G401.6 (cell line): ENCODE measurements at regions not wholly inside any gene's neighbourhood (a gene's known extent, or its start where the extent isn't known, plus 50 kb on each side); places are given as distances from the start of the nearest gene placed in this dataset.

Experiments used
- FAIRE-seq: peaks from 2 replicates; lab custom pipeline; 2012; peaks lifted over from hg19 to GRCh38; lab: Jason Lieb, UNC

DNA sequence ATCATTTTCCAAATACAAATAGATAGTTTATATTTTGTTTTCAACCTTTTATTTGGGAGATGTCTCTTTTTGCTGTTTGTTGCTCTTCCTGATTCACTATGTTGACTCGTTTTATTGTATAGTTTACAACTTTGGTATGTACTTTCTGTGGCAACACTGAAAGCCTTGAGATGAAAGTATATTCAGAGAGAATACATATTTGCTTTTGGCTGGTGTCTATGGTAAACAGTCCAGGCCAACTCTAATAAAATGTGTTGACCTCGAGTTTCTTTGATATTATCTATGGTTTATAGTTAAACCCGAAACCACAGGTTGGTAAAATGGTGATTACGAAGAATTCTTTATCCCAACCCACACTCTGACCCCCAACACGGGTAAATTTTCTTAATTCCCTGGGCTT lies 919.6 kb upstream of the MAP3K7 start:
- no peak for FAIRE-seq

DNA sequence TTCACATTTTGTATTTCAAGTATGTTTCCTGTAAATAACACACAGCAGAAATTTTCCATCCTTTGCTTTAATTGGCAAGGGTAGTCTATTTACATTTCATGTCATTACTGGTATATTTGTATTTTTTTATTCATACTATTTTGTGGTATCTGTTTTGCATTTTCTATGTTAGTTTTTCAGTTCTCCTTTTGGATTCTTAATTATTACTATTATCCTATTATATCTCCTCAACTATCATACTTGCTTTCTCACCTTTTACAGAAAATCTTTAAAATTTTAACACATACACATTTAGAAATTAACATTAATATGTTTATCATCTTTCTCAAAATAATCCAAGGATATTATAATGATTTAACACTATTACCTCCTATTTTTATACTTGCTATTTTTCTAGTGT lies 918.3 kb upstream of the MAP3K7 start:
- FAIRE-seq, result no peak

DNA sequence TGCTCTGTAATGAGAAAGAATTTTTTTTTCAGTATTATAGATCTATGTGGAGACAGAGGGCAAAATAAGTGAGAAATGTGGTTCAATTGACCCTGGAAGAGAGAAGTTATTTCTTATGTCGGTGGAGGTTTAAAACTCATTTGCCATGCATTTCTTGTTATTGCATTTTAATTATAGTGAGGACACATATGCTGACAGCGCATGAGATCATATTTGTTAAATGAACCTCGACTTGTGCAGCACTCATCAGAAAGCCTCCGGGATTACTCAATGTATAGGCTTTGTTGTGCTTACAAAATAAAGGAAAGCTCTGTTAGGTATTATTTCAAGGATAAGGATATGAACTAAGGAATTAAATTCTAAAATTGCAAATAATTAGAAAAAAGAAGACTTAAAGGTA lies 915.1 kb upstream of the MAP3K7 start:
- FAIRE-seq, result no peak

DNA sequence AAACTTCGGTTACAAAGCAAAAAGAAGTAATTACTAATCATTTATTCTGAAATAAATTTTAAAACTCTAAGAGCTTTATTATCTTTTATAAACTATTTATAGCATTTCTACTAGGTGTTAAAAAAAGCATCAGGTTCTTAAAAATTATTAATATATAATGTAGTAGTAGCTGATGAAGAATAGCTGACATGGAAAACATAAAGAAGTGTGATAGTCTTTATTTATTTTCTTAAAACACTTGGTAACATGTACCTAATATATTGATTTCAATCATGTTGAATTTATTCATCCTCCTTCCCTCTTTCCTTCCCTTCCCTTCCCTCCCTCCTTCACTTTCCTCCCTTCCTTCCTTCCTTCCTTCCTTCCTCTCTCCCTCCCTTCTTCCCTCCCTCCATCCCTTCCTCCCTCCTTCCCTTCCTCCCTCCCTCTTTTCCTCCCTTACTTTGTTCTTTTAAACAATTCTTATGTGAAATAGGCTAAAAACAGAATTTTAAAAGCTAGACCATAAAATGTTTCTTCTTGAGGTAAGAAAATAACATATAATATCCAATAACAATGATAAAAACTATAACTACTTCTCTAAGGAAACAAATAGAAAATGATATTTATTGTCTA lies 913.9 kb upstream of the MAP3K7 start:
- no peak for FAIRE-seq

DNA sequence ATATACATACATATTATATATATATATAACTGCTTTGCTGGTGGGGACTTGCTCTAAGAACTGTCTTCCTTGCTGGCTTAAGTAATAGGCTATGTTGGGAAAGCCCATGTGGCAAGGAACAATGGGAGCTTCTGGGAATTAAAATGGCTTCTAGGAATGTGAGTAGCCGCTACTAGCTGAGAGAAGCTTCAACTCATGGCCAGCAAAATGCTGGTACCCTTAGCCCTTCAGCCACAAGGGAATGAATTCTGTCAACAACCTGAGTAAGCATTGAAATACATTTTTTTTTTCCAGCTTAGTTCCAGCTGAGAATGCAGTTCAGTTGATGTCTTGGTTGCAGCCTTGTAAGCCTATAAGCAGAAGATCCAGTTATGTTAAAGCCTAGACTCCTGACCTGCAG lies 911.7 kb upstream of the MAP3K7 start:
- FAIRE-seq, result no peak

DNA sequence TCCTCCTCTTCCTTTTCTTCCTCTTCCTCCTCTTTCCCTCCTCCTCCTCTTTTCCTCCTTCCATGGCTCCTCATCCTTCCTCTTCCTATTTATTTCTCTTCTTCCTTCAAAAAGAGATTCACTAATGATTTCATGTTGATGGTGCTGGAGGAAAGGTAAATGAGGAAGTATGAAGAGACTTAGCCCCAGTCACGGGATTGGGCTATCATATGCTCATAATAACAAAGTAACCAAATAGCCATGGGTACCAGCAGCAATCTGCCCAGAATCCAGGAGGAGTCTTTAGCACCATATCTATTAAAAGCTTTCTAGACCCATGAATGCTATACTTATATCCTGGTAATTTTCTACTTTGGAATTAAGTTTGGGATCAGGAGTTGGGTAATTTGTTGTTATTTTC lies 910.9 kb upstream of the MAP3K7 start:
- FAIRE-seq, result no peak

DNA sequence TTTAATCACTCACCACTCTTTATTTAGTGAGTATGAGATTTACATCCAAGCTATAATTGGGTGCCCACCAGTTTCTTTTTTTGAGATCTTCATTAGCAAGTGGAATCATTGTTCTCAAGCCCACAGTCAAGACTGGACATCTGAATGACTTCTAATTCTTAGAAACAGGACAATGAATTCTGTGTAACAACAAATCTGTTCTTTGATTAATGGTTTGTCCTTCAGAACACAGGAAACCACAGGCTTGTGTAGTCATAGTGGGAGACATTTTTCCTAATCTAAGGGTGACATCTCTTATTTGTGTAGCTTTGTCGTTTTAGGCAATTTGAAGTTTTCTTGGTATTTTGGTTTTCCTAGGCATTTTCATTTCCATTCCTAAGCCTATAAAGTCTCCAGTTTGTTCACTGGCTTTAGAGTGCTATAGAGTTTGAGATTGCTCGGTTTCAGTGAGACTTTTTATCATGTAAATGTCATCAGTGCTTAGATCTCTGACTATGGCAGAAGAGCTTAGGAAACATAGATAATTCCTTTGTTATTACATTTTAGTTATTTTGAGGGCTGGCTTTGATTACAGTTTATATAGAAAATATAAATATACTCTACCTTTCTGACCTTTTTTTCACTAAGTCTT lies 903.9 kb upstream of the MAP3K7 start:
- FAIRE-seq, result no peak

DNA sequence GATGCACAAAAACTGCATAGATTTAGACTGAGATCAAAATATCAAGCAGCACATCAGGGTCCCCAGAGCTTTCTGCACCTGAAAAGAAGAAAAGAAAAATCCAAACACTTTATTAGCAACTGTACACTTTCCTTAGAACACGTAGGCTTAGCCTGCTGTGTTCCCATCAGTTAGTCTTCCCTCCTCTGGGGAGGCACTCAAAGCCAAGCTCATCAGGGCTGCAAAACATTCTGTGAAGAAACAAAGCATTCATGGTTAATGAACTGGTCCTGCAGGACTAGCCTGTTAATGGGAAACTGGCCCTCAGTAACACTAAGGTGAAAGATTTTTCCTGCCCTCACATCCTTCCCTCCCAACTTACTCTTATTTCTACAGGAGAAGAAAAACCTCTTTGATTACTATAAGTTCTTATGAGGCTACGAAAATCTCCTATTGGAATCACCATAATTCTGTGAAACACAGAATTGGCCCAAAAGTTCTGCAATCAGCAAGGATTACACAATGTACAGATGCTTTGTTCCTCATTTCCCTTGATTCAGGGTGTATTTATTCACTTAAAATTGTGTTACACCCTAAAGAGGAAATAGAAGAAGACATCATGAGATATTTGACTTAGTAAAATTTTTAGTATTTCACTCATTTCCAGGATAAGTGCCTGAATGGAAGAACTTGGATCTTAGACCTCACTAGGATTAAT lies 901.0 kb upstream of the MAP3K7 start:
- FAIRE-seq, result no peak

DNA sequence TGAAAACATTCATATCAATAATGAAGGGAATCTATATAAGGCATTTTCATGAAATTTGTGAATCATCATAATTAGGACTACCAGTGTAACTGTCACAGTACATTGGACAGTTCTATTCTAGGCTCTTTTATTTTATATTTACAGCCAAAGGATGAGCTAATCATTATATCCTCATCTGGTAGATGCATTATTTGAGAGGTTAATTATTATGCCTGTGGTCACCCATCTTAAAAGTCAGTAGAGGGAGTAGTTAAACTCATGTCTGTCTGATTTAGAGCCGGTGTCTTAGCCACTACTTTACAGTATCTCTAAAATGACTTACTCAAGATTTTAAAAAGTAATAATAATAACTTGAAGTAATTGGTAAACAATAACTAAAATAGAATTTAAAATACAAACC lies 899.3 kb upstream of the MAP3K7 start:
- no peak for FAIRE-seq

DNA sequence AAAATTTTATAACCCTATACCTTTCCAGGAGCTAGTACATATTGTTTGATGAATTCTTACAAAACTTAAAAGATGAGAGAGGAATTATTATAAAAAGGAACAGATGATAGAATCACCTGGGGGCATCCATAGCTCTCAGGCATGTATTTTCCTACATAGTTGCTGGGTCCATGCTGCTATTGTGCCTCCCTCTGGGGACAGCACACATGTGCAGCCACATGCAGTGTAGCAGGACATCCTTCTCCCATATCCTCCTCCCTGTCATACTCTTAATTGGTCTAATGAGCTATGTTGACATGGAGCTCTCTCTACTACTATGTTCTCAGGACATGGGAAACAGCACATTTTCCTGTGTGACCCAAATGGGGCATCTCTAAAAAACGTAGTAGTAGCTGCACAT lies 898.2 kb upstream of the MAP3K7 start:
- FAIRE-seq, result no peak

DNA sequence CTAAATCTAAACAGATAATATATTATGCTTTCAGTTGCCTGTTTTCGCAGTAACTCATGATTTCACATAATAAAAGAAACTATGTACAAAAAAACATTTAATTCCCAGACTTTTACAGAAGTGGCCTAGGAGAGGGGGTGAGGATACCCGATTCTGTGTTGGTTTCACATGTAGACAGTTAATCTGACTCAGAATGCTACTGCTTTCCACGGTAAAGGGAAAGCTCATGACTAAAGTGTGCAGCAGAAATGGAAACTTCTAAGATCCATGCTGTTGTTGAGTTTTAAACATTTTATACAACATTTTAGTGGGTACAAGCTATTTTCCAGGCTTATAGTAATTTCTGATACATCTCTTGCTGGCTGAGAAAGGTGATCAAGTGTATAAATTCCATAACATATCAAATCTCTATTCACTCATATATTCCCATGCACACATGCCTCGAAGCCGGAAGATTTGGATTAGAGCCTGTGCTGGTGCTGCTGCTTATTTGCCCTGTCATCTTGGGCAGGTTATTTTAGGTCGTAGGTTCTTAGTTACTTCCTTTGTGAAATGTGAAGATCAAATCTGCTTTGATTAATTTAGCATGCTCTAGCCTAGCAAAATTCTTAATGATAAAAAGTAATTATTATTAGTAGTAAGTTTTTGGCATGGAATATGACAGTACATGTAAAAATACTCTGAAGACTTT lies 896.7 kb upstream of the MAP3K7 start:
- no peak for FAIRE-seq

DNA sequence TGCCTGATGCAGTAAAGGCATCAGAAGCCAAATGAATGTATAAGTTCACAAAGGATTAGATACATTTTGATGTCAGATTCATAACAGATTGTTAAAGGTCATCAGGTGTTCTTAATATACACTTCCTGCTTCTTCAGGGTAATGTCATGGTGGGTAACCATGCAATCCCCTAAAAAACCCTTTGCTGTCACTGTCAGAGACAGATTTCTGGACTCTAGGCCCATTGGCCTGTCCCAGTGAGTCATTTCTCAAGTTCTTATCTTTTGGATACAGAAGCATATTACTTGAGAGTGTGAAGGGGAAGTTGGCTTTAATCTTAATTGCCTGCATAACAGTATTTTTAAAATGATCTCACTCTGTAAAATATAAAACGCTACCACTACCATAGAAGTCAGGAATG lies 895.6 kb upstream of the MAP3K7 start:
- no peak for FAIRE-seq

DNA sequence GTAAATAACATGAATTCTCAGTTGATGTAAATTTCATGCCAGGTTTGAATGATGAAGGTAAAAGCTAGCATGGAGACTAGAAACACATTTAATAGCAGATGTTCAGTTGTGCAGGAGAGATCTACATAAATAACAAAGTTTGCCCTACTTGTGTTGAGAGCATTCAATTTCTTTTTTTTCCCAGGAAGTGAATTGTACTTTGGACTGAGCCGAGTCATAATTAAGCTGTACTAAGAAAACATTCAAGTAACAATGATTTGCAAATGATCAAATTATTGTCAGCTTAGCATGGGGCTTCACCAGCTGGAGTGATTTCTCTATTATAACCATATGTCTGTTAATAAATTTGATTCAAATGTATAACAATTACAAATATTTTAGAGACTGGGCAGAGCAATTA lies 893.5 kb upstream of the MAP3K7 start:
- FAIRE-seq, result no peak

DNA sequence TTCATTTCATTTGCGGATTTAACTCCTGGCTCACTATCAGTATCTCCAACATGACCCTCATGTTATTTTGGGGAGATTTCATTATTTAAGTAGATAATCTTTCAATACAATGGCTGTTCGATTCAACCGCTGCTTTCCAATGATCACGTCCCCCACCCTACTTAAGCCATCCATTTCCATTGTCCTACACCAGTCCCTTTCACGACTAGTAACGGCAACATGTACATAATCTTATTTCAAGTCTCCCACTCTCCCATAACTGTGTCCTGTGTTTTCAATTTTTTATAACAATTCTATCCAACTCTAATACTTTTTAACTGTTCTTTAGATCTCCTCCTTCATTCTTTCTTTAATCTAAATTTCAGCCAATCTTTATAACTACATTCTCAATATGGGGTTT lies 890.8 kb upstream of the MAP3K7 start:
- no peak for FAIRE-seq

DNA sequence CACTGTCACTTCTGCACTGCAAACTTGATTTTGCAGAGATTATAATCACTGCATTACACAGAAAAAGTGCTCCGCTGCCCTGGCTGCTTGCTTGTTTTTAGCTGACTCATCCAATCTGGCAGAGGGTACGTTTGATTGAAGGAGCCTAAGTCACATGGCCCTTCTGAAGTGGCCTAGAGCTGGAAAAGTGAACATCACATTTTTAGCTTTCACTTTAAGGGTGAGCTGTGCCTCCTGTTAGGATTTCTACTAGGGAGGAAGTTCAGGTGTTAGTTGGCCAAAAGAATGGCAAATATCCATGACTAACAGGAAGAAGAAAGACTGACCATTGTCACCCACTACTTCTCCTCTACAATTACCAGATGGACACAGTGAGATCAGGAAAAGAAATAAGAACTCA lies 889.1 kb upstream of the MAP3K7 start:
- no peak for FAIRE-seq

DNA sequence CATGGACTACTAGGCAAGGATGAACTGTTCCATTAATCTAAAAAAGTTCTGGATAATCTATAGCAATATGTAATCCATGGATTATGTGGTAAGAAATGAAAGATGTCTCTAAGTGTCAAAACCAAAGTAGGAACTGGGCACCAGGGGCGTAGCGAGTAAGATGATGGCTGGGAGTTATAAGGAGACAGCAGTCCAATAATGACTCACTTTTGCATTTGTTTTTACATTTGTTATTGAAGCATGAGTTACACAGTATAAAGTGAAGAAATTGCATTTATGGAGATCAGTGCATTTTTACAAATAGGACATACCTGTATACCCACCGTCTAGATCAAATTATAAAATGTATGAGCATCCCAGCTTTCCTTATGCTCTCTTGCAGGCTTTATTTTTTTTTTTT lies 878.5 kb upstream of the MAP3K7 start:
- no peak for FAIRE-seq

DNA sequence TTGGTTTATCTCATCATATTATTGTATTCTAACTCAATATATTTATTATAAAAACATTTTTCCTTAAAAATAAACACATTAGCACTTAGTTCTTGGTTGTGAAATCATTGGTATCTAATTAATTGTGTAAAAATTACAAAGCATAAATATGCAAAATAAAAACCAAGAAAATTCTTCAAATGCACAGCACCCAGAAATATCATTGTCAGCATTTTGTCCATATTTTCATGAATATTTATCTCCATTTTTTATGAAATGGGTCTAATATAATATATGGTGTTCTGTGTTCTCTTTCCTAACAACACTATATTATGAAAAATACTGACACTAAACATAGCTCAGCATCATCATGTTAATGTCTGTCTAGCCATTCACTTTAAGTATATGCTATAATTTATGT lies 877.8 kb upstream of the MAP3K7 start:
- no peak for FAIRE-seq

DNA sequence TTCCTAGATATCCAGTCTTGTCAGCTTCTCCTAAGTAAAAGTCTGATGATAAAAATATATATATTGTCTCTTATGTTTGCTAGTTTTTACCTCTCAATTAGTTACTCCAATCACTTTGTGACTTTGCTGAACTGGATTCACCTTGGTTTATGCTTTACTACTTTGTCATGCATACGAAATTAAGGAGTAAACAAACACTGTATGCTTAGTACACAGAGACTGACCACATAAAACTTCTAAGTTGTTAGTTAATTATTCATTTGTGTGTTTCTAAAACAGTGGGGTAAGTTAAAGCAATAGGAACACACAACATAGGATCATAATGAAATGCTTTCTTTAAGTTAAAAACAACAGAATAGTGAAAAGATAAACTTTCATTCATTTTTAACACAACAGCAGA lies 877.3 kb upstream of the MAP3K7 start:
- FAIRE-seq, result no peak

DNA sequence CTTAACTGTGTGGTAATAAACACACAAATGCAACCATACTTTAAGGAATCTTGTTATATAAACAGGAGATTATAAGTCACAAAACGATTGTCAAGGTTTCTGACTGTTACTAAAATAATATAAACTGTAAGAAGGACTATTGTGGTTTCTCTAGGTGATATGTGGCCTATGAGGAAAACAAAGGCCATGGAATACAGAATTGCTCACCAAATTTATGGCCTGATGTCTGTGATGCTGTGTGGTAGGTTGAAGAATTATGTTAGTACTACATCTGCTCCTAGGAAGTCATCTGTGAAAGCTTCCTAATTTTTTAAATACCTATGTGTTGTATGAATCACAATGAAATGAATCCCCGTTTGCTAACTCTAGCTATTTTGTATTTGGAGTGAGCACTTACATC lies 875.4 kb upstream of the MAP3K7 start:
- no peak for FAIRE-seq

DNA sequence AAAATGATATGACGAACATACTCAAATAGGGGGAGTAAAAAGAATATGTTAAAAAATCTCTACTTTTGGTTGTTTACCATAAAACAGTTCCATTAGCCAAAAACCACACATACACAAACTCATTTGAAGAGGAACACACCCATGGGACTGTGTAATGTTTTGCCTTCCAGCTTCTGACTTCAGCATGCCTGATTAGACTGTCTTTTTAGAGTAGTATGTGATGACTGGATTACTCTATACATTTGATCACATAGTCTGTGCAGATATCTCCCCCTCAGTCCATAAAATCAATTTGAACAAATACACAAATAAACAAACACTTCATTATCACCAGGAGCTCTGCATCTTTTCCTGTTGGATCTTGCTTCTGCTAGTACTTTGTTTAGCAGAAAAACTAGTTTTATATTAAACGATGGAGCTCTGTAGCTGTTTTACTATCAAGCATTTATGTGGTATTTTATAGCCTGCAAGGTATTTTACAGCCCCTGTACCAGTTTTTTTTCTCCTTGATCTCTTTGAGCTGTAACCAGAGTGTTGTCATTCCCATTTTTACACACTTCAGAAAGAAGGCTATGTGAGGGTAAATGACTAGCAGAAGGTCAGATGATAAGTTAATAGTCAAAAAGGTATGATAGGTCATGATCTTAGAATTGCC lies 866.5 kb upstream of the MAP3K7 start:
- no peak for FAIRE-seq

DNA sequence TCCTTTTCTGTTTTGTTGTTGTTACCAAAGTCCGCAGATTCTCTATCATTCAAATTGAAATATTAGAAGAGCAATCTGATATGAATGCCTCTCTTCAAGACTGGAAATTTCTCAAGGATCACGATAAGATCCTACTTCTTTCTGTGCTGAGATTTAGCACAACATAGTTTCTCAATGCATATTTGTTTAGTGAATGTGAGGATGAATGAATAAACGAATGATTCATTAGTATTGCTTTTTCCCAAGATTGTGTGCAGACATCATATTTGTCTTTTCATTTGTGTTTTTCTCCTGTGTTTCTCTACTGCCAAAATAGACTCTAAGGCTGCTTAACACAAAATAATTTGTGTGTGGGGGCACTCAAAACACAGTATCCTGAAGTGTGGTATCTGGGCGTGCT lies 862.7 kb upstream of the MAP3K7 start:
- no peak for FAIRE-seq

DNA sequence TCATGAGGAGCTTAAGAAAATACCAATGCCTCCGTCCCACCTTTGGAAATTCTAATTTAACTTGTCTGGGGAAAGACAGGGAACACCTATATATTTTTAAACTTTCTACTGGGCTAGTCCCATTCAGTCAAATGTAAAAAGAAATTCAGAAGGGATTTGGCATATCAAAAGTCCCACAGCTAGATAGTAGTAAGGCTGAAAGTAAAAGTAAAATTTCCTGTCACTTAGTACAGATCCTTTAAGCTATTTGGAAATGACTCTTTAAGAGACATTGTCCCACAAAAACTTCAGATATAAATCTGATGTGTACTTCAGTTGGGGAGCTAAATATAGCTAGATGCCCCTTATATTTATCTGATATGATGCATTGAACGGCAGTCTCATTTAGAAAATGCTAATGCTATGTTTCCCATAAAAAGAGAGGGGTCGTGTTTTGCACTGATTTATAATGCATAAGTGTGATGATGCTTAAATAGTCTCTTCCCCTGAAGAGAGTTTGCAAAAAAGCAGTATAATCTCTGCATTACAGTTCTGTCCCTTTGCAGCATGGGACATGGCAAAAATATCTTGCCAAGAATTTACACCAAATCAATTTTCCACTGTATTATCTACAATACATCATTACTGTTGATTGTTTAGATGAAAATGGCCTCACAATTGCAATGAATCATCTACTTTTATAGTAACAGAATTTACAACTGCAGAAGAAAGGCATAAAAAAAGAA lies 860.8 kb upstream of the MAP3K7 start:
- FAIRE-seq, result no peak
